ENCODE measurements at regions not wholly inside any gene's neighbourhood (a gene's known extent, or its start where the extent isn't known, plus 50 kb on each side); places are given as distances from the start of the nearest gene placed in this dataset.
"Not testable (repeated sequence)": the region's sequence is repeated elsewhere in the genome, so short reads cannot be mapped to it uniquely, and the experiment has no call there.

DNA sequence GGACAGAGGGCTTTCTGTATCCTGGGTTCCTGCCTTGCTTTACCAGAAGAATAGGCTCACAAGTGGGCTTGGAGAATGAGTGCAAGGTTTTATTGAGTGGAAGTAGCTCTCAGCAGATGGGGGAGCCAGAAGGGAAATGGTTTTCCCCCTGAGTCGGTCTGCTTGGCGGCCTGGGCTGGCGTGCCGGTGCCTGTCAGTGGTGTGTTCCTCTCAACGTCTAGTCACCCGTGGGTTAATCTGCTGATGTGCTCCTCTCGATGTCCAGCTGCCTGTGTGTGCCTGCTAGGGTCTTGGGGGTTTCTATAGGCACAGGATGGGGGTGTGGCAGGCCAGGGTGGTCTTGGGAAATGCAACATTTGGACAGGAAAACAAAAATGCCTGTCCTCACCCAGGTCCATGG lies 370.8 kb upstream of the ZNF462 start:
- not testable (repeated sequence) for DNase-seq (ENCODE audit: low read depth in 2 of 2)

DNA sequence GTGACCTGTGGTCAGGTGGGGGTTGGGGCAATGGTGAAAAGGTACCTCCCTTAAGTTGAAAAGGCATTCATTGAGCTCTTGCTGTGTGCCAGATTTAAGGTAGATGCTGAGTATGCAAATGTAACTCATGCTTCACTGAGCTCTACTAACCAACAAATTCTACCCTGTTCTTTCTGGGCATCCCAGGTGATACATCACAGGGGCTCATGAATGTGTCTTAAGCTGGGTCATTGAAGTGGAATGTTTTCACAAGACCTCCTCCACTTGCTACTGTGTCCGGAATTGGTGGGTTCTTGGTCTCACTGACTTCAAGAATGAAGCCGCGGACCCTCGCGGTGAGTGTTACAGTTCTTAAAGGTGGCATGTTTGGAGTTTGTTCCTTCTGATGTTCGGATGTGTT lies 362.8 kb upstream of the ZNF462 start:
- DNase-seq (ENCODE audit: low read depth in 2 of 2): no peak

DNA sequence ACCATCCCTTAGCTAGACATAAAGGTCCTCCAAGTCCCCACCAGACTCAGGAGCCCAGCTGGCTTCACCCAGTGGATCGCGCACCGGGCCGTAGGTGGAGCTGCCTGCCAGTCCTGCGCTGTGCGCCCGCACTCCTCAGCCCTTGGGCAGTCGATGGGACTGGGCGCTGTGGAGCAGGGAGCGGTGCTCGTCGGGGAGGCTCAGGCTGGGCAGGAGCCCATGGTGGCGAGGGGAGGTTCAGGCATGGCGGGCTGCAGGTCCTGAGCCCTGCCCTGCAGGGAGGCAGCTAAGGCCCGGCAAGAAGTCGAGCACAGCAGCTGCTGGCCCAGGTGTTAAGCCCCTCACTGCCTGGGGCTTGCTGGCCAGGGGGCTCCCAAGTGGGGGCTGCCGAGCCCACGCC lies 361.8 kb upstream of the ZNF462 start:
- not testable (repeated sequence) for DNase-seq (ENCODE audit: low read depth in 2 of 2)

DNA sequence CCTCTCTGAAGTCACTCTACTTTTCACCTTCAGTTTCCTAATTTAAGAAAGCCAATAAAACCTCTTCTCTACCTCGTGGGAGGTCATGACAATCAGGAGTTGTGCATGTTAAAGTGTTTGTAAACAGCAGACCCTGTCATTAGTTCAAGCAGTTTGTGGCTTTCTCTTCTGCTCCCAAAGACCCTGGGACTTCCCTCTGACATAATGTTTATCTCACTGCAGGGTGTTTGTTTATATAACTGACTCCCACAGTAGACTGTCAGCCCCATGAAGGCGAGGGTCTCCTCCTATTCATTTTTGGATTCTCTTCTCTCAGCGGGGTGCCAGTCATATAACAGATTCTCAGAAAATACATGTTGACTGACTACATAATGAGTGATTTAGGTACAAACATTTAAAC lies 360.0 kb upstream of the ZNF462 start:
- DNase-seq (ENCODE audit: low read depth in 2 of 2): no peak

DNA sequence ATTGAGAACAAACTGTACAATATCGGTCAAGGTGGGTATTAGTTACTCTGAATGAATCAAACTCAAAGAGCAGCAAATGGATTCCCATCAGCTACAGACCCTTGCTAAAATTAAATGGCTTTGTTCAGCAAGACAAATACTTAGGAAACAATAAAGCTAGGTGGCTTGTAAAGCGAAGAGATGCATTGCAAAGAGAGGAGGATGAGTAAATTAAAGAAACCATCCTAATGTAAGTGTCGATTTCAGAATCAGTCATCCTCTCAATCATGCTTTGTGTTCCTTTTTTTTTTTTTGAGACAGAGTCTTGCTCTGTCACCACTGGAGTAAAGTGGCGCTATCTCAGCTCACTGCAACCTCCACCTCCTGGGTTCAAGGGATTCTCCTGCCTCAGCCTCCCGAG lies 359.2 kb upstream of the ZNF462 start:
- DNase-seq (ENCODE audit: low read depth in 2 of 2): no peak

DNA sequence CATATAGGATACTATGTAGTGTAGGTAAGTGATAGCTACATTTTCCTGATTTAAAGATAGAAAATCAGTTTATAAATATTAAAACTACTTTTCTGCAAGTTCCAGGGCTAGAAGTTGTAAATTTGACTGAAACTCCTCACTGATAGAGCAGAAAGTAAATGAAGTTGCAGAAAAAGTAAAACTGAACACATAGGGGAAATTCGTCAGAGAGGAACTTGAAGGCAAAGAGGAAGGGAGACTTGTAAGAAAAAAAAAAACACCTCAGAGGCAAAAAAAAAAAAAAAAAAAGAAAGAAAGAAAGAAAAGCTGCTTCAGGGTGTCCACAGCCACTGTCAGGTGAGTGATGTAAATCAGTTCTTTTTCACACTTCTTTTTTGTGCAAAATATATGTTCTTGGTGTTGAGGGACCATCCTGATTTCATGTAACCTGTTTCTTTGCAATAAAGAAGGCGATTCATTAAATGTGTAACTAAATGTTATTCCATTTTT lies 336.2 kb upstream of the ZNF462 start:
- DNase-seq (ENCODE audit: low read depth in 2 of 2): no peak

DNA sequence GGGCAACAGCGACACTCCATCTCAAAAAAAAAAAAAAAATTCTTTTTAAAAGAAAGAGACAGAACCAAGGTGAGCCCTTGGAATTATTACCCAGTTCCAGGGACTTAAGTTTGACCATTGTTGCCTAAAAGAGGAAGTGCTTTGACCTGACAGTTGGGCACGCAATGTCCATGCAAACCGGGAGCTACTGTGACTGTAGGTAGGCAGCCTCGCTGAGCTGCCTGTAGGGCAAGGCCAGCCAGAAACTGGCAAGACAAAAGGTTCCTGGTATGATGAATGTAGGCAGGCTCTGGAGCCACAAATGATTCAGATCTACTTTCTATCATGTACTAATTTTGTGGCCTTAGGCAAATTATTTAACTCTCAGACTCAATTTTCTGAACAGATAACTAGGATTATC lies 334.8 kb upstream of the ZNF462 start:
- no peak for DNase-seq (ENCODE audit: low read depth in 2 of 2)

DNA sequence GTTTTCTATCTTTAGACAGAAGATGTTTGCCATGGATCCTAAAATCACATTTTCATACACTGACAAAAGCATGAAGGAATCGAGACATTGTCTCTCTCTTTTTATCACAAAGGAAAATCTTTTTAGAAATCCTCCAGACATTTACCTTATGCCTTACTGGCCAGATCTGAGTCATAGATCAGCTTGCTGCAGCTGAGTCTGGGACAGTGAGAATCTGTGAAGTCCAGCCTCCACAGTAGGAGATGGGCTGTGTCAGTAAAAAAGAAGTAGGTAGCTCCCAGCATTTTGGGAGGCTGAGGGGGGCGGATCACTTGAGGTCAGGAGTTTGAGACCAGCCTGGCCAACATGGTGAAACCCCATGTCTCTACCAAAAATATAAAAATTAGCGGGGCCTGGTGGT lies 333.4 kb upstream of the ZNF462 start:
- DNase-seq (ENCODE audit: low read depth in 2 of 2): no peak

DNA sequence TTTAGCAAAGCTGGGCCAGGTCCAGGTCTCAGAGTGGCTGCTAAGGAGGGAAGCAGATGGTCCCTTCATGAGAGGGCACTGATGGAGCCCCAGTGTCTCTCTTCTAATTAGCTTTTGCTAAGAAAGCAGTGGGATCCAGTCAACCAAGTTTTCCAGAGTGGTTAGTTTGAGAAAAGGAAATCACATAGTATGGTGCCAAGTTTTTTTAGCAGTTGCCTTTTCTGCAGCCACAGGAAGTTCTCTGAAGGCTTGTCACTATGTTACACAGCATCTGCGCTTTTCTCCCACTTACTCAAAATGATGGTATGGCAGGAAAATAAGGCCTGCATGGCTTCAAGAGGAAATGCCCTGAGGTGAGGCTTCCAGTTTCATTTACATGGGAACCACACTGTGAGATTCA lies 331.5 kb upstream of the ZNF462 start:
- no peak for DNase-seq (ENCODE audit: low read depth in 2 of 2)

DNA sequence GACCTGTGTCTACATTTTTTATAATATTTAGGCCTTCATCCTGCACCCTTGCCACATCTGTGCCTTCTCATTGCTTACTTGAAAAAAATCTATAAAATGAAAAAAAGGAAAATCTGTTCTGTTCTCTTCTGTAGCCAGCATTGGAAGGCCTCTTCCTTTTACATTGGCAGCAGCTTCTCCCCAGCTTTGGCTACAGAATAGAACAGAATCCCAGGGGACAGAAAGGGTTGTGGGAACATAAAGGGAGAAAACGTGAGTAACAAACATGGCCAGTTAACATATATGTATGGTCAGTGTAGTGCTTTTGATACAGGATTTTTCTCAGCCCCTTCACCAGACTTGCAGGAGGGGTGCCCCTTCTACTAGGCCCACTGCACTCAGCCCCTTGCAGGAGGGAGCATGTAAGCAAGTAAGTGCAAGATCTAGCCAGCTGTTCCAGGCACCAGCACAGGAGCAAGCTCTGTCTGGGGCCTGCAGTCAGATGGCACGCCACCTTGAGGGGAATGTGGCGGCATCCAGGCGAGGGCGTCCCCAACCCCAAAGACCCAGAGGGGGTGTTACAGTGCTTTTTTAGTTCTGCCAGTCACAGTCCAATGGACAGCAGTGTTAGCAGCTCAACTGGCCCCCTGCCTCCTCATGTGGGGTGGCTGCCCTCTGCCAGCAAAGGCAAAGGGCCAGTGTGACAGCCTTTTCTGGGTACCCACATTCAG lies 330.5 kb upstream of the ZNF462 start:
- no peak for DNase-seq (ENCODE audit: low read depth in 2 of 2)

DNA sequence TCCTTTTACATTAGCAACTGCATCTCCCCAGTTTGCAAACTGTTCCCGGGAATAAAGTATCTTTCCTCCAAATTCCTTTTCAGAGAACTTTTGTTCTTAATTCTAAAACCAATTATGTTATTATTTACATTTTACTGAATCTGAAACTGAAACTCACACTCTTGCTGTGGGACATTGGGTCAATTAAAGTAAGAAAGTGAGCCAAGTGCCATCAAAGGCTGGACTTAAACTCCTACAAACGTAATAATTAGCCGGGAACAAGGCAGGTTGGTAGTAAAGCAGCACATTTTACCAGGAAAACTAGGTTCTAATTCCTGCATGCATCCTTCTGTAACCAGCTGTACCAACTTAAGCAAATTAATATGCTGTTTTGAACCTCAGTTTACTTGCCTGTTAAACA lies 328.2 kb upstream of the ZNF462 start:
- DNase-seq (ENCODE audit: low read depth in 2 of 2): no peak

DNA sequence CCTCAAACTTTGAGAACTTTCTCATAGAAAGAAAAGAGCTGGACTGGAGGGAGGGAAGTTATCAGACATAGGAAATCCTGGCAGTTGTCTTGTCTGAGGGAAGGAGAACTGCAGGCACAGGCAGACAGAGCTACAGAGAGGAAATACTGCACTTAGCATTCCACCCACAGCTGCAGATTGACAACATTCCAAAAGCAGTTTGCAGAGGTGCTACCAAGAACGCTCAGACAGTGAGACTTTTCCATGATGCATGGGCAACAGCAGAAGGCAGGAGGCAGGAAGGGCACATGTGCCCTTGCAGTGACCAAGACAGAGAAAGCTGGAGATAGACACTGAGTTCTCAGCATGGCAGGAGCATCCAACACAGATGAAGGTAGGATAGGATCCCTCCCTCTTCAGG lies 327.5 kb upstream of the ZNF462 start:
- DNase-seq (ENCODE audit: low read depth in 2 of 2): no peak

DNA sequence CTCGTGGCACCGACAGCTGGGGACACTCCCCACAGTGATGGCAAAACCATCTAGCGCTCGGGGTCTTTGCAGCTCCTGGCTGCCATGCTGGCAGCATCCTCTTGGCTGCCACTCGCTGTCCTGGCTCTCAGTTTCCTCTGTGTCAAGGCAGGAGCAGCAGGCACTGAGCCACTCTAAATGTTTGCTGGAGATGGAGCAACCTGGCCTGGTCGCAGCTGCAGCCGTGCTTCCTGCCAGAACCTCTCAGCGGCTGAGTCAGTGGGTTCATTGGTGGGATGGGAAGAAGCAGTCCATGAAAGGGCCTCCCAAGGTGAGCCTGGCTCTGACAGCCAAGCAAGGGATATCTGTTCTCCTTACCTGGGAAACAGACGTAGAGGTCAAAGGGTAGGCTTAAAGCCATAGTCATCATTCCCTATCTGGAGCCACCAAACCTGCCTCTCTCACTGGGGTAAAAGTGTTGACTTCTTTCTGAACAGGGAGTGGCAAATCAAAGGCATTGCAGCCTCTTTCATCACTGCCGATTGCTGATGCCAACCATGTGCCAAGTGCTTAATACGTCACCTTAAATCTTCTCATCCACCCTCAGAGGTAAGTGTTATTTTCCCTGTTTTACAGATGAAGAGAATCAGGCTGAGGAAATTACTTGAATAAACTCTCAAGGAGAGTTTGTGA lies 304.8 kb upstream of the ZNF462 start:
- DNase-seq (ENCODE audit: low read depth in 2 of 2): no peak

DNA sequence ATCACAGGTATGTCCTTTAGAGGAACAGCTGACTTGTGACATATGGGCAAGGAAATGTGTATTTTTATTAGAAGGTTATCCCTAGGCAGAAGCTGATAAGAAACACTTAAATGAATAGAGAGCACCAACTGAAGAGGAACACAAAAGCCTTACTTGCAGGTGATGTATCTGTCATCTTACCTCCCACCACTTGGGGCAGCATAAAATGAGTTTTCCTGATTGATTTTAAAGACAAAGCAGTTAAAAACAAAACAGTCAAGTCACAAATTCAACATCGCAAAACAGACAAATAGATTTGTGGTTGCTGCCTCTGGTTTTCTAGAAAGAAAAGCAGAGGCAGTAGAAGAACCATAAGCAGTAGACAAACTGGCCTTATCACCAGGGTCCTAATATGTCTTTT lies 302.4 kb upstream of the ZNF462 start:
- no peak for DNase-seq (ENCODE audit: low read depth in 2 of 2)

DNA sequence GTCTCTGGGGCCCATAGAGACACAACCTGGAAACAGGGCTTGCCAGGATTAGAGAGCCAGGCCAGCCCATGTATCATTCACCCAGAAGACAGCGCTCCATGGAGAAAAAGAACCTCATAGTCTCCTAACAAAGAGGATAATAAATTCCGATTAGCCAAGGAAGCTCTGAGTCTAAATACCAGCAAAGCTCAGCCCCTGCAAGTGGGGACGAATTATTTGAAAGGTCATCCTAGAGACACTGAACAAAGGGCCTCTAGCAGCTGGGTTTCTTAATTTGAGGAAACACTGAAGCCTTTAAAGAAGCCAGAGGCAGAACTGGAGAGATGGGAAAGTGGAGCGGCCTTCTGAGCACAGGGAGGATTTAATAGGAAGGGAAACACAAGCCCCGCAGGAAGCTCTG lies 287.1 kb upstream of the ZNF462 start:
- no peak for DNase-seq (ENCODE audit: low read depth in 2 of 2)

DNA sequence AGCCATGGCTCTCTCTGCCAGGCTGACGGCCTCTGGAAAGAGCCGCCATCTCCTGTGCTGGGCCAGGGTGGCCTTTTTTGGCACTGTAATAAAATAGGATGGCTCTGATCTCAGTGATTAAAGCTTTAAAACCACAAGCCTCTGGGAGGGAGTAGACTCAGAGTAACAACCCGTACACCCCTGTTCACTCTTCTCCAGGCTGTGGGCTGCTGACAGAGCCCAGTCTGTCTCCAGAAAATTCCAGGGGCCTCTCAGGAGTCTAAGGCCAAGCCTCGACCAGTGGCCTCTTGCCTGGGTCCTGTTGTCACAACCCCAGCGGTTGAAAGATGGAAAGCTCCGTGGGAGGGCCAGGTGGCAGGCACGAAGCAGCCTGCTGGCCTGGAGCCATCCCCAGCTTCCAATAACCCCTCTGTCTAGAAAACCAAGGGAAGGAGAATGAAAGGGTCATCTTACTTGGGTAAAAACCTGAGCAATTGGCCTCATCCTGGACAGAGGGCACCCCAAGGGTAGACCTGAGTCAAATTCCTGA lies 286.7 kb upstream of the ZNF462 start:
- DNase-seq (ENCODE audit: low read depth in 2 of 2): no peak

DNA sequence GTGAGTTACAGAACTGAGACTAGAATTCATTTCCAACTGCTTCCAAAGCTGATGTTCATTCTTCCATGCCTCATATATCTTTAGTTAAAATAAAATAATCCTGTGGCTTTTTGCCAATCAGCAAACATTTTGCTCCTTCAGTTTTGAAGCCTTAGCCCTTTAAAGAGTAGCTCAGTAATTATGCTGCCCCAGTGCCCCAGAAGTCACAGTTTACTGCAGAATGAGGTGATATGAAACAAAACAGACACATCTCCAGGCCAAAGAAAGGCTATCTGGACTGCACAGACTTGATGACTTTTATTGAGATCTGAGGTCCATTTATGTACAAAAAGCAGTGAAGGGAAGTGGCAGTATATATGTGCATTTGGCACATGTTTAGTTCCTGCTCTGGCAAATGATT lies 285.8 kb upstream of the ZNF462 start:
- DNase-seq (ENCODE audit: low read depth in 2 of 2): no peak

DNA sequence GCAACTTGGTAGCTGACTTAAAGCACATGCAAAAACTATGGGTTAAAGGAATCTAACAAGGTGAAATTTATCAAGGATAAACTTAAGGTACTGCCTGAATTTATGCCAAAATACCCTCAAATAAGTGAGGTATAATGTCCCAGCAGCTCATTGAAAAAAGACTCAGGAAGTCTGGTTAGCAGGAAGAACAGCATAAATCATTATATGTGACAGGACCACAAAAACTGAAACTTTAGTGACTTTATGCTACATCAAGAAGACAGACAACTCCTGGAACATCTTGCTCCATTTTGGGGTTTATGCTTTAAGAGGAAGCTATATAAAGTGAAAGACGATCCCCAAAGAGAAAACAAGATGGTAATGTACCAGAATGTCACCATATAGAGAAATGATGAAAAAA lies 282.4 kb upstream of the ZNF462 start:
- no peak for DNase-seq (ENCODE audit: low read depth in 2 of 2)

DNA sequence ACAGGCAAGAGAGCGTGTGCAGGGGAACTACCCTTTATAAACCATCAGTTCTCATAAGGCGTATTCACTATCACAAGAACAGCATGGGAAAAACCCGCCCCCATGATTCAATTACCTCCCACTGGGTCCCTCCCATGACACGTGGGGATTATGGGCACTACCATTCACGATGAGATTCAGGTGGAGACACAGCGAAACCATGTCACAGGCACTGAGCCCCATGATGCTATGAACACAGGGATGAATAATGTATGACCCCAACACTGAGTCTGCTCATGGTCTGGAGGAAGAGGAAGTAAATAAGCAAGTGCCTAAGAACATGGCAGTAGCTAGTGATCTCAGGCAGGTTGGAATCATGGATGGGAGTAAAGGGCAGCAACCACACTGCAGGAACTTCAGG lies 281.0 kb upstream of the ZNF462 start:
- DNase-seq (ENCODE audit: low read depth in 2 of 2): no peak

DNA sequence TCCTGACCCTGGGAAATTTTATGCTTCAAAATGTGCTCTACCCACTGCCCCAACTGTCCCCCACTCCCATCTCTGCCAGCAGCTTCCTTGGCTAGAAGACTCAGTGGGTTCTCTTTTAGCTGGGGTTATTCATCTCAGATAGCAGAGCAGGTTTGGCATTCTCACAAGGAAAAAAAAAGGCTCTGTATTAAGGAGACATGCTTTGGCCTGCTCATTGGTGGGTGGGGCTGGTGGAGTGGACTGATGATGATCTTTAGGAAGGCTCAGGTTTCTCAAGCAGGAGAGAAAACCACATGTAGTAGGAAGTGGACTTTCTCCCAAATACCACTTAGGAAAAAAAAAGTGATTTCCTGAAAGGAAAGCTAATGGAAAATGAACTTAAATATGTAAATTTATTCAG lies 279.2 kb upstream of the ZNF462 start:
- DNase-seq (ENCODE audit: low read depth in 2 of 2): no peak

DNA sequence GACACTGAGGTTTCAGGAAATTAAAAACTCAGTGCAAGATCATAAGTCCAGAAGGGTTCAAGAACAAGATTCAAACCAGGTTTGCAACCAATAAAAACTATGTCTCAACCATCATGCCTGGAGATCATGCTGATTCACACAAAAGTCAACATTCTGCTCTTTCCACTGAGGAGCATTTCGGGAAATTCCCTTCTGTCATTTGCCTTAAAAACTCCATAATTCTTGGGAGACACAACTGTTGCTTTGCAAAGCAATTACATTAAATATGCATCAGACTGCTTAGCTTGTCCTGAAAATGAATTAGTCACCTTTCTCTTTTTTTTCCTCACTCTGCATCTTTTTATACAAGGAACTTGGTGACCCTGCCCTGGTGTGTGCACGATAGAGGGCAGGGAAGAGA lies 275.9 kb upstream of the ZNF462 start:
- DNase-seq (ENCODE audit: low read depth in 2 of 2): no peak

DNA sequence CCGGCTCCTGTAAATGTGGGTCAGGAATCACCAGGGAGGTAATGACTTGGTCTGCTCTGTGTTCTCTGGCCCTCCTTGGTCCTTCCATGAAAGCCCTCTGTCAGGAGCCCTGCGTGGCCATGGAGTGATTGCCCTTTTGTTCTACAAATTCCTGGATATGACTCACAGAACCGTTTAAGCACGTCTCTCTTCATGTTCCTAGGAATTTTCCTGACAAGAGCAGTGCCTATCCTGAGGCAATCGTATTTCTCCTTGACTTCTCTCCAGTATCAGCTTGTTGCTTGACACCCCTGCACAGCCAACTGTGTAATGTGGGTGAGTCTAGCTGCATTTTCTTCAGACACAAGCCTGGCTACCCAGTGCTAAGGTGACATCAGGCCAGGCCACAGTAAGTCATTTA lies 274.3 kb upstream of the ZNF462 start:
- DNase-seq (ENCODE audit: low read depth in 2 of 2): no peak

Measured in lung microvascular endothelial cell (primary cell).